H9 (cell line): ENCODE measurements at regions not wholly inside any gene's neighbourhood (a gene's known extent, or its start where the extent isn't known, plus 50 kb on each side); places are given as distances from the start of the nearest gene placed in this dataset.

Experiments
- DNase-seq: peaks from one replicate; pipeline ENCODE4 v3.0.0-alpha.2; 2017
- H2AFZ ChIP-seq: one replicate; pipeline ENCODE4 v1.6.1; 2013; ENCODE audit warnings: mild to moderate bottlenecking, low read length, control low read depth, moderate library complexity
- H2AK5ac ChIP-seq: 2 replicates; pipeline ENCODE4 v1.6.1; 2013; ENCODE audit warnings: low read length, control low read depth, mixed read lengths; ENCODE audit not compliant: insufficient read length
- H2BK120ac ChIP-seq: one replicate; pipeline ENCODE4 v1.6.1; 2013; ENCODE audit warnings: low read depth, mild to moderate bottlenecking, low read length, control low read depth, inconsistent platforms; ENCODE audit not compliant: poor library complexity, severe bottlenecking
- H2BK12ac ChIP-seq: 2 replicates; pipeline ENCODE4 v1.6.1; 2013; ENCODE audit warnings: low read length, control low read depth, mixed read lengths, low read depth; ENCODE audit not compliant: insufficient read length
- H2BK15ac ChIP-seq: 2 replicates; pipeline ENCODE4 v1.6.1; 2013; ENCODE audit warnings: low read depth, low read length, control low read depth
- H2BK20ac ChIP-seq: one replicate; pipeline ENCODE4 v1.6.1; 2013; ENCODE audit warnings: low read depth, mild to moderate bottlenecking, low read length, control low read depth, inconsistent platforms; ENCODE audit not compliant: poor library complexity, severe bottlenecking
- H2BK5ac ChIP-seq: 2 replicates; pipeline ENCODE4 v1.6.1; 2013; ENCODE audit warnings: low read length, control low read depth, mixed read lengths; ENCODE audit not compliant: insufficient read length
- H3K14ac ChIP-seq: 2 replicates; pipeline ENCODE4 v1.6.1; 2013; ENCODE audit warnings: low read length, control low read depth; ENCODE audit not compliant: insufficient read depth
- H3K18ac ChIP-seq: 2 replicates; pipeline ENCODE4 v1.6.1; 2013; ENCODE audit warnings: low read depth, mild to moderate bottlenecking, mixed read lengths, low read length, control low read depth; ENCODE audit not compliant: insufficient read length
- H3K23ac ChIP-seq: 2 replicates; pipeline ENCODE4 v1.6.1; 2013; ENCODE audit warnings: low read length, control low read depth, mixed read lengths, low read depth; ENCODE audit not compliant: insufficient read length
- H3K23me2 ChIP-seq: 2 replicates; pipeline ENCODE4 v1.6.1; 2013; ENCODE audit warnings: low read depth, mild to moderate bottlenecking, mixed read lengths, low read length, control low read depth; ENCODE audit not compliant: insufficient read length, poor library complexity, severe bottlenecking
- H3K27ac ChIP-seq: 2 replicates; pipeline ENCODE4 v1.5.1; 2013; ENCODE audit warnings: low read length, control low read depth, mixed read lengths, low read depth; ENCODE audit not compliant: insufficient read length
- H3K27me3 ChIP-seq: 2 replicates; pipeline ENCODE4 v1.6.1; 2013; ENCODE audit warnings: low read length, control low read depth, inconsistent platforms; ENCODE audit not compliant: insufficient read depth
- H3K4ac ChIP-seq: 2 replicates; pipeline ENCODE4 v1.6.1; 2013; ENCODE audit warnings: low read depth, mild to moderate bottlenecking, control low read depth, inconsistent platforms, low read length, moderate library complexity
- H3K4me1 ChIP-seq: 2 replicates; pipeline ENCODE4 v1.6.1; 2013; ENCODE audit warnings: low read length, control low read depth, inconsistent platforms; ENCODE audit not compliant: insufficient read depth
- H3K4me2 ChIP-seq: 2 replicates; pipeline ENCODE4 v1.6.1; 2013; ENCODE audit warnings: low read length, control low read depth, mixed read lengths; ENCODE audit not compliant: insufficient read length, insufficient read depth
- H3K56ac ChIP-seq: 2 replicates; pipeline ENCODE4 v1.6.1; 2013; ENCODE audit warnings: low read depth, mild to moderate bottlenecking, mixed read lengths, low read length, control low read depth; ENCODE audit not compliant: insufficient read length
- H3K79me1 ChIP-seq: 2 replicates; pipeline ENCODE4 v1.6.1; 2013; ENCODE audit warnings: low read depth, mild to moderate bottlenecking, moderate library complexity, low read length, control low read depth, inconsistent platforms; ENCODE audit not compliant: insufficient read depth, poor library complexity, severe bottlenecking
- H3K79me2 ChIP-seq: 2 replicates; pipeline ENCODE4 v1.6.1; 2013; ENCODE audit warnings: low read length, control low read depth, inconsistent platforms; ENCODE audit not compliant: insufficient read depth
- H3K9ac ChIP-seq: 2 replicates; pipeline ENCODE4 v1.6.1; 2013; ENCODE audit warnings: low read length, control low read depth, mixed read lengths; ENCODE audit not compliant: insufficient read length; ENCODE audit errors: extremely low read depth
- H3K9me3 ChIP-seq: one replicate; pipeline ENCODE4 v1.6.1; 2013; ENCODE audit warnings: low read depth, low read length, inconsistent platforms; ENCODE audit not compliant: control insufficient read depth
- H3T11ph ChIP-seq: one replicate; pipeline ENCODE4 v1.6.1; 2013; ENCODE audit warnings: mild to moderate bottlenecking, low read length, control low read depth, inconsistent platforms
- H4K20me1 ChIP-seq: one replicate; pipeline ENCODE4 v1.6.1; 2013; ENCODE audit not compliant: control insufficient read depth, insufficient read length, insufficient read depth
- H4K5ac ChIP-seq: 2 replicates; pipeline ENCODE4 v1.6.1; 2013; ENCODE audit warnings: low read depth, mild to moderate bottlenecking, mixed read lengths, low read length, control low read depth; ENCODE audit not compliant: insufficient read length
- H4K8ac ChIP-seq: replicated peaks from 2 replicates; pipeline ENCODE4 v1.6.1; 2013; ENCODE audit warnings: low read length, control low read depth, mixed read lengths, low read depth; ENCODE audit not compliant: insufficient read length
- H4K91ac ChIP-seq: 2 replicates; pipeline ENCODE4 v1.6.1; 2013; ENCODE audit warnings: low read depth, mild to moderate bottlenecking, moderate library complexity, mixed read lengths, low read length, control low read depth; ENCODE audit not compliant: insufficient read length
- H3K27ac Mint-ChIP-seq, 3 experiments: 2 replicates in 2 of 3; 3 replicates in 1 of 3; pipeline ENCODE4 v1.8.0; 2020 to 2021; ENCODE audit warnings: mixed read lengths in 3 of 3, mild to moderate bottlenecking in 1 of 3, moderate library complexity in 1 of 3
- H3K27me3 Mint-ChIP-seq: 2 replicates; pipeline ENCODE4 v1.8.0; 2021; ENCODE audit warnings: low read depth, mild to moderate bottlenecking, moderate library complexity, mixed read lengths
- H3K36me3 Mint-ChIP-seq, 3 experiments: 2 replicates in 2 of 3; 3 replicates in 1 of 3; pipeline ENCODE4 v1.8.0; 2020 to 2021; ENCODE audit warnings: low read depth in 3 of 3, mixed read lengths in 3 of 3; ENCODE audit not compliant: insufficient read depth in 1 of 3
- H3K4me1 Mint-ChIP-seq, 2 experiments: 2 replicates each; pipeline ENCODE4 v1.8.0; 2020; ENCODE audit warnings: mixed read lengths in 2 of 2
- H3K4me3 Mint-ChIP-seq, 2 experiments: 2 replicates in 1 of 2; 3 replicates in 1 of 2; pipeline ENCODE4 v1.8.0; 2020 to 2021; ENCODE audit warnings: mild to moderate bottlenecking in 2 of 2, mixed read lengths in 2 of 2, moderate library complexity in 1 of 2
- H3K9me3 Mint-ChIP-seq, 2 experiments: 2 replicates in 1 of 2; 3 replicates in 1 of 2; pipeline ENCODE4 v1.8.0; 2020; ENCODE audit warnings: mild to moderate bottlenecking in 2 of 2, mixed read lengths in 2 of 2, moderate library complexity in 1 of 2
- WGBS: extraction: QIAGEN DNeasy Blood & Tissue Kit; methylation state at CpG from one replicate; pipeline ENCODE4 v1.1.7; 2013; ENCODE audit warnings: missing lambda C conversion rate, low lambda C conversion rate, mixed read lengths; ENCODE audit not compliant: insufficient read length; ENCODE audit errors: extremely low coverage; 5-methylcytosine and 5-hydroxymethylcytosine counted together
- TF ChIP-seq, protein P1 (sequence below): fragments of 200-600 bp; sonication (generic); conservative IDR thresholded peaks from 3 replicates; pipeline ENCODE4 v1.8.0; 2021; ENCODE audit warnings: antibody characterized with exemption, mild to moderate bottlenecking

DNA sequence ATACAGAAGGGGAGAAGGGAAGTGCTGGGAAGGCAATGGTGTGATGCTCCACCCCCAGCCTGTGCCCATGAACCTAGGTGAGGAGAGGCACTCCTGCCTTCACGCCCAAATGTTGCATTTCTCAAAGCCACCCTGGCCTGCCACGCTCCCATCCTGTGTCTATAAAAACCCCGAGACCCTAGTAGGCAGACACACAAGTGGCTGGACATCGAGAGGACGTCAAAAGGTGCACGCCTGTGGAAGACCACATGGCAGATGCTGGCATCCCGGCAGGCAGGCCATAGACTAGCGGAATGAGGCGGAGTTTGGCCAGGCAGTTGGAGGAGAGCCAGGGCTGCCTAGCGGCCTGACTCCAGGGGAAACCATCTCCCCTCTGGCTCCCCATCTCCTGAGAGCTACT lies 1168.5 kb upstream of the ADGRL2 start:
- TF ChIP-seq, protein P1, sequence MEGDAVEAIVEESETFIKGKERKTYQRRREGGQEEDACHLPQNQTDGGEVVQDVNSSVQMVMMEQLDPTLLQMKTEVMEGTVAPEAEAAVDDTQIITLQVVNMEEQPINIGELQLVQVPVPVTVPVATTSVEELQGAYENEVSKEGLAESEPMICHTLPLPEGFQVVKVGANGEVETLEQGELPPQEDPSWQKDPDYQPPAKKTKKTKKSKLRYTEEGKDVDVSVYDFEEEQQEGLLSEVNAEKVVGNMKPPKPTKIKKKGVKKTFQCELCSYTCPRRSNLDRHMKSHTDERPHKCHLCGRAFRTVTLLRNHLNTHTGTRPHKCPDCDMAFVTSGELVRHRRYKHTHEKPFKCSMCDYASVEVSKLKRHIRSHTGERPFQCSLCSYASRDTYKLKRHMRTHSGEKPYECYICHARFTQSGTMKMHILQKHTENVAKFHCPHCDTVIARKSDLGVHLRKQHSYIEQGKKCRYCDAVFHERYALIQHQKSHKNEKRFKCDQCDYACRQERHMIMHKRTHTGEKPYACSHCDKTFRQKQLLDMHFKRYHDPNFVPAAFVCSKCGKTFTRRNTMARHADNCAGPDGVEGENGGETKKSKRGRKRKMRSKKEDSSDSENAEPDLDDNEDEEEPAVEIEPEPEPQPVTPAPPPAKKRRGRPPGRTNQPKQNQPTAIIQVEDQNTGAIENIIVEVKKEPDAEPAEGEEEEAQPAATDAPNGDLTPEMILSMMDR = no peak
- H2BK120ac ChIP-seq = no peak overlapping the region
- H3K79me1 ChIP-seq = no peaks in the 10 kb centered on the region
- no peak overlapping the region for H3K4me2 ChIP-seq
- no peak overlapping the region for H2BK5ac ChIP-seq
- no peak overlapping the region for H2BK12ac ChIP-seq
- no peak overlapping the region for H3K9ac ChIP-seq
- H2AK5ac ChIP-seq = no peak overlapping the region
- no peaks in the 10 kb centered on the region; the same call in 1 of the 2 replicates for H3K27me3 Mint-ChIP-seq
- no peak for DNase-seq
- no peak overlapping the region for H4K5ac ChIP-seq
- H3K4me1 Mint-ChIP-seq = peaks cover 0 to 7% of the 10 kb centered on the region in 2 experiments; a peak in 1 of 4 replicates
- H3K36me3 Mint-ChIP-seq = peaks cover 0 to 5% (median 0%) of the 10 kb centered on the region in 3 experiments; a peak in 3 of 7 replicates
- no peak overlapping the region for H4K8ac ChIP-seq
- H3K56ac ChIP-seq = no peak overlapping the region
- no peaks in the 10 kb centered on the region for H3K4me1 ChIP-seq
- H3K27ac ChIP-seq = no peak overlapping the region
- no peak overlapping the region for H3K4me3 Mint-ChIP-seq
- no peak overlapping the region for H3K27ac Mint-ChIP-seq
- WGBS = no CpG with 5 or more reads among the region's 10 CpGs
- no peaks in the 10 kb centered on the region for H3K9me3 ChIP-seq
- H4K91ac ChIP-seq = no peak overlapping the region
- no peaks in the 10 kb centered on the region for H3K79me2 ChIP-seq
- H4K20me1 ChIP-seq = no peaks in the 10 kb centered on the region
- no peak overlapping the region for H2BK20ac ChIP-seq
- no peak overlapping the region for H2BK15ac ChIP-seq
- no peak overlapping the region for H3K14ac ChIP-seq
- no peak overlapping the region for H3K18ac ChIP-seq
- peaks cover 2 to 3% of the 10 kb centered on the region in 2 experiments; a peak in 3 of 5 replicates for H3K9me3 Mint-ChIP-seq
- H3K23ac ChIP-seq = no peak overlapping the region
- H3K4ac ChIP-seq = no peak overlapping the region
- H3K27me3 ChIP-seq = no peaks in the 10 kb centered on the region
- no peak overlapping the region for H2AFZ ChIP-seq
- H3K23me2 ChIP-seq = no peaks in the 10 kb centered on the region
- H3T11ph ChIP-seq = no peak overlapping the region
